Dendritic cell treated with granulocyte-macrophage colony-stimulating factor and Interleukin-4, amounts not matched to agents 40 ng/mL and 50 ng/mL, for 4 days (primary cell): ENCODE measurements at regions not wholly inside any gene's neighbourhood (a gene's known extent, or its start where the extent isn't known, plus 50 kb on each side); places are given as distances from the start of the nearest gene placed in this dataset.

Experiments
- H3K27ac Mint-ChIP-seq: one replicate; pipeline ENCODE4 v1.8.0; 2022; ENCODE audit warnings: mild to moderate bottlenecking, mixed read lengths
- H3K27me3 Mint-ChIP-seq: one replicate; pipeline ENCODE4 v1.8.0; 2022; ENCODE audit warnings: mild to moderate bottlenecking, mixed read lengths
- H3K36me3 Mint-ChIP-seq: one replicate; pipeline ENCODE4 v1.8.0; 2022; ENCODE audit warnings: low read depth, mixed read lengths
- H3K4me1 Mint-ChIP-seq: one replicate; pipeline ENCODE4 v1.8.0; 2022; ENCODE audit warnings: low read depth, mixed read lengths
- H3K4me3 Mint-ChIP-seq: one replicate; pipeline ENCODE4 v1.8.0; 2022; ENCODE audit warnings: mild to moderate bottlenecking, moderate library complexity, mixed read lengths
- H3K9me3 Mint-ChIP-seq: one replicate; pipeline ENCODE4 v1.8.0; 2022; ENCODE audit warnings: mixed read lengths
- intact Hi-C: fragments of 100-400 bp; cut with micrococcal nuclease; formaldehyde crosslinking; loops from one replicate; pipeline ENCODE4 v1.15.0; 2022

GRCh38 chr7:101699399-101699798 lies 70.3 kb upstream of the MYL10 start:
- Mint-ChIP-seq H3K9me3 (no peaks in the 10 kb centered on the region), H3K4me3 (no peak overlapping the region), H3K36me3 (no peaks in the 10 kb centered on the region), H3K27me3 (peaks cover 3% of the 10 kb centered on the region), H3K27ac (no peak overlapping the region), H3K4me1 (no peaks in the 10 kb centered on the region)
- intact Hi-C loops, result no loop called here

- Mint-ChIP-seq H3K4me1 (peaks cover under 1% of the 10 kb centered on the region), H3K9me3 (no peaks in the 10 kb centered on the region), H3K27me3 (peaks cover 3% of the 10 kb centered on the region), H3K36me3 (no peaks in the 10 kb centered on the region), H3K27ac (no peak overlapping the region), H3K4me3 (no peak overlapping the region)
- intact Hi-C loops, result no loop called here
Measured at GRCh38 chr7:101699881-101700823, 71.1 kb upstream of the MYL10 start.

- Mint-ChIP-seq H3K4me1 (peaks cover 6% of the 10 kb centered on the region), H3K36me3 (no peaks in the 10 kb centered on the region), H3K9me3 (no peaks in the 10 kb centered on the region), H3K27ac (no peak overlapping the region), H3K4me3 (no peak overlapping the region), H3K27me3 (peaks cover 3% of the 10 kb centered on the region)
- intact Hi-C loops, result no loop called here
Measured at GRCh38 chr7:101701153-101701794, 72.2 kb upstream of the MYL10 start.

GRCh38 chr7:101702362-101702850 lies 73.3 kb upstream of the MYL10 start:
- Mint-ChIP-seq H3K4me1 (peaks cover 6% of the 10 kb centered on the region), H3K36me3 (no peaks in the 10 kb centered on the region), H3K9me3 (no peaks in the 10 kb centered on the region), H3K27me3 (peaks cover 7% of the 10 kb centered on the region), H3K27ac (no peak overlapping the region), H3K4me3 (no peak overlapping the region)
- intact Hi-C loops, result no loop called here

GRCh38 chr7:101705331-101705730 lies 76.2 kb upstream of the MYL10 start:
- H3K27ac Mint-ChIP-seq, result no peak overlapping the region
- peaks cover 6% of the 10 kb centered on the region for H3K4me1 Mint-ChIP-seq
- H3K4me3 Mint-ChIP-seq, result no peak overlapping the region
- no peaks in the 10 kb centered on the region for H3K9me3 Mint-ChIP-seq
- intact Hi-C loops, result no loop called here
- peaks cover 4% of the 10 kb centered on the region for H3K27me3 Mint-ChIP-seq
- H3K36me3 Mint-ChIP-seq, result no peaks in the 10 kb centered on the region

- Mint-ChIP-seq H3K9me3 (no peaks in the 10 kb centered on the region), H3K4me3 (no peak overlapping the region), H3K27ac (no peak overlapping the region), H3K4me1 (peaks cover 6% of the 10 kb centered on the region), H3K27me3 (peaks cover 4% of the 10 kb centered on the region), H3K36me3 (no peaks in the 10 kb centered on the region)
- intact Hi-C loops, result no loop called here
Measured at GRCh38 chr7:101707587-101707986, 78.5 kb upstream of the MYL10 start.

- Mint-ChIP-seq H3K27ac (no peak overlapping the region), H3K4me1 (peaks cover 6% of the 10 kb centered on the region), H3K36me3 (no peaks in the 10 kb centered on the region), H3K27me3 (peaks cover 4% of the 10 kb centered on the region), H3K9me3 (no peaks in the 10 kb centered on the region), H3K4me3 (no peak overlapping the region)
- intact Hi-C loops, result no loop called here
Measured at GRCh38 chr7:101708223-101708622, 79.1 kb upstream of the MYL10 start.

- no peaks in the 10 kb centered on the region for H3K36me3 Mint-ChIP-seq
- no peaks in the 10 kb centered on the region for H3K27me3 Mint-ChIP-seq
- intact Hi-C loops, result no loop called here
- no peak overlapping the region for H3K27ac Mint-ChIP-seq
- H3K4me3 Mint-ChIP-seq, result no peak overlapping the region
- no peaks in the 10 kb centered on the region for H3K9me3 Mint-ChIP-seq
- peaks cover 5% of the 10 kb centered on the region for H3K4me1 Mint-ChIP-seq
Measured at GRCh38 chr7:101712652-101713051, 83.6 kb upstream of the MYL10 start.

- no peaks in the 10 kb centered on the region for H3K36me3 Mint-ChIP-seq
- no peak overlapping the region for H3K27ac Mint-ChIP-seq
- no peaks in the 10 kb centered on the region for H3K27me3 Mint-ChIP-seq
- no peak overlapping the region for H3K4me3 Mint-ChIP-seq
- H3K4me1 Mint-ChIP-seq, result peaks cover 14% of the 10 kb centered on the region
- no peaks in the 10 kb centered on the region for H3K9me3 Mint-ChIP-seq
- intact Hi-C loops, result no loop called here
Measured at GRCh38 chr7:101714097-101714496, 85.0 kb upstream of the MYL10 start.

GRCh38 chr7:101717628-101718357 lies 88.7 kb upstream of the MYL10 start:
- peaks cover 14% of the 10 kb centered on the region for H3K4me1 Mint-ChIP-seq
- no peaks in the 10 kb centered on the region for H3K27me3 Mint-ChIP-seq
- H3K36me3 Mint-ChIP-seq, result no peaks in the 10 kb centered on the region
- no peak overlapping the region for H3K4me3 Mint-ChIP-seq
- H3K27ac Mint-ChIP-seq, result peak overlapping the region; percentile 94
- H3K9me3 Mint-ChIP-seq, result no peaks in the 10 kb centered on the region
- intact Hi-C loops, result no loop called here

GRCh38 chr7:101718363-101719122 lies 89.4 kb upstream of the MYL10 start:
- Mint-ChIP-seq H3K9me3 (peaks cover 3% of the 10 kb centered on the region), H3K27ac (peak overlapping the region; percentile 94), H3K27me3 (no peaks in the 10 kb centered on the region), H3K4me3 (no peak overlapping the region), H3K4me1 (peaks cover 14% of the 10 kb centered on the region), H3K36me3 (no peaks in the 10 kb centered on the region)
- intact Hi-C loops, result no loop called here

- intact Hi-C loops, result no loop called here
- Mint-ChIP-seq H3K36me3 (no peaks in the 10 kb centered on the region), H3K27me3 (no peaks in the 10 kb centered on the region), H3K27ac (peak overlapping the region; percentile 94), H3K4me1 (peaks cover 14% of the 10 kb centered on the region), H3K4me3 (no peak overlapping the region), H3K9me3 (peaks cover 9% of the 10 kb centered on the region)
Measured at GRCh38 chr7:101719123-101719470, 90.0 kb upstream of the MYL10 start.

- H3K4me3 Mint-ChIP-seq, result no peak overlapping the region
- intact Hi-C loops, result no loop called here
Measured at GRCh38 chr7:101720324-101720723, 91.2 kb upstream of the MYL10 start.

More at GRCh38 chr7:101720324-101720723, 91.2 kb upstream of the MYL10 start:
- H3K27me3 Mint-ChIP-seq, result no peaks in the 10 kb centered on the region
- peaks cover 14% of the 10 kb centered on the region for H3K4me1 Mint-ChIP-seq
- H3K27ac Mint-ChIP-seq, result no peak overlapping the region
- peaks cover 10% of the 10 kb centered on the region for H3K9me3 Mint-ChIP-seq
- no peaks in the 10 kb centered on the region for H3K36me3 Mint-ChIP-seq
